Left ventricle myocardium inferior (tissue), 1 donor: ENCODE measurements at regions not wholly inside any gene's neighbourhood (a gene's known extent, or its start where the extent isn't known, plus 50 kb on each side); places are given as distances from the start of the nearest gene placed in this dataset.

Source experiments
- DNase-seq: peaks from one replicate; pipeline ENCODE4 v3.0.0-alpha.2; 2020
- H3K27ac ChIP-seq: fragments of 200-600 bp; replicated peaks from 2 replicates; pipeline ENCODE4 v1.8.0; 2021
- H3K27me3 ChIP-seq: fragments of 200-600 bp; 2 replicates; pipeline ENCODE4 v1.8.0; 2021; ENCODE audit warnings: low read depth
- H3K36me3 ChIP-seq: fragments of 200-600 bp; 2 replicates; pipeline ENCODE4 v1.8.0; 2021
- H3K4me1 ChIP-seq: fragments of 200-600 bp; 2 replicates; pipeline ENCODE4 v1.8.0; 2021
- H3K4me3 ChIP-seq: fragments of 200-600 bp; 2 replicates; pipeline ENCODE4 v1.8.0; 2021; ENCODE audit warnings: mild to moderate bottlenecking, moderate library complexity
- H3K9me3 ChIP-seq: fragments of 200-600 bp; replicated peaks from 2 replicates; pipeline ENCODE4 v1.8.0; 2021
- intact Hi-C: fragments of 100-400 bp; cut with micrococcal nuclease; formaldehyde crosslinking; loops from one replicate; pipeline ENCODE4 v1.11.0; 2022
- TF ChIP-seq, protein P1 (sequence below): fragments of 200-600 bp; IDR thresholded peaks from 2 replicates; pipeline ENCODE4 v1.8.0; 2021; ENCODE audit warnings: antibody characterized with exemption, mild to moderate bottlenecking, borderline replicate concordance
- donor health status: DM: no; HTN: yes; CAD: no; lungs with severe emphysema.

- H3K27ac ChIP-seq, result no peak overlapping the region
- H3K4me3 ChIP-seq, result no peak overlapping the region
- TF ChIP-seq, protein P1, sequence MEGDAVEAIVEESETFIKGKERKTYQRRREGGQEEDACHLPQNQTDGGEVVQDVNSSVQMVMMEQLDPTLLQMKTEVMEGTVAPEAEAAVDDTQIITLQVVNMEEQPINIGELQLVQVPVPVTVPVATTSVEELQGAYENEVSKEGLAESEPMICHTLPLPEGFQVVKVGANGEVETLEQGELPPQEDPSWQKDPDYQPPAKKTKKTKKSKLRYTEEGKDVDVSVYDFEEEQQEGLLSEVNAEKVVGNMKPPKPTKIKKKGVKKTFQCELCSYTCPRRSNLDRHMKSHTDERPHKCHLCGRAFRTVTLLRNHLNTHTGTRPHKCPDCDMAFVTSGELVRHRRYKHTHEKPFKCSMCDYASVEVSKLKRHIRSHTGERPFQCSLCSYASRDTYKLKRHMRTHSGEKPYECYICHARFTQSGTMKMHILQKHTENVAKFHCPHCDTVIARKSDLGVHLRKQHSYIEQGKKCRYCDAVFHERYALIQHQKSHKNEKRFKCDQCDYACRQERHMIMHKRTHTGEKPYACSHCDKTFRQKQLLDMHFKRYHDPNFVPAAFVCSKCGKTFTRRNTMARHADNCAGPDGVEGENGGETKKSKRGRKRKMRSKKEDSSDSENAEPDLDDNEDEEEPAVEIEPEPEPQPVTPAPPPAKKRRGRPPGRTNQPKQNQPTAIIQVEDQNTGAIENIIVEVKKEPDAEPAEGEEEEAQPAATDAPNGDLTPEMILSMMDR, result no peak
- H3K27me3 ChIP-seq, result no peaks in the 10 kb centered on the region
- H3K9me3 ChIP-seq, result peaks cover 6% of the 10 kb centered on the region
- no peak for DNase-seq
- no peaks in the 10 kb centered on the region for H3K4me1 ChIP-seq
- intact Hi-C loops, result no loop called here
- no peaks in the 10 kb centered on the region for H3K36me3 ChIP-seq
Observed at GRCh38 chr4:164481306-164482091, 272.4 kb upstream of the SMIM31 start.

- H3K27me3 ChIP-seq, result no peaks in the 10 kb centered on the region
- H3K9me3 ChIP-seq, result peaks cover under 1% of the 10 kb centered on the region
- H3K4me3 ChIP-seq, result no peak overlapping the region
- H3K27ac ChIP-seq, result no peak overlapping the region
- H3K4me1 ChIP-seq, result no peaks in the 10 kb centered on the region
- no peaks in the 10 kb centered on the region for H3K36me3 ChIP-seq
- intact Hi-C loops, result no loop called here
- TF ChIP-seq, protein P1, result no peak
- no peak for DNase-seq
Observed at GRCh38 chr4:164482092-164482404, 271.9 kb upstream of the SMIM31 start.

DNA sequence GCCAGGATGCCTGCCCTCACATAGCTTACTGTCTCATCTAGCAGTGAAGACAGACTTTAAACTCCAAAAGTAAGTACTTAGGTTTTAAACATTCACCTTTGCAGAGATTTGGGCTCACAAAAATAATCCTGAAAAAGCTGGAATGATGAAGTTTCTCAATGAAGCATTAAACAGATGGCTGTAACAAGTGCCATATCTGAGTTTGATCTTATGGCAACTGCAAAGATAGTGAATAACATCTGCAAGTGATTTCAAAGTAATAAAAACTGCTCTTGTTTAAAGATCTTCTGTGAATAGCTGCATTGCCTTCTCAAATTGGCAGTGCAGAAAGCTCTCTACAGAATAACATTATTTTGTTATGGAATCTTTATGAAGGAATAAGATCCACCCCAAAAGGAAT is 271.2 kb upstream of the SMIM31 start:
- DNase-seq, result no peak
- Histone ChIP-seq H3K36me3 (no peaks in the 10 kb centered on the region), H3K4me3 (no peak overlapping the region), H3K9me3 (no peaks in the 10 kb centered on the region), H3K27me3 (no peaks in the 10 kb centered on the region), H3K27ac (no peak overlapping the region), H3K4me1 (no peaks in the 10 kb centered on the region)
- intact Hi-C loops, result no loop called here
- TF ChIP-seq, protein P1, result no peak

GRCh38 chr4:164483711-164484110 is 270.2 kb upstream of the SMIM31 start:
- H3K27ac ChIP-seq, result no peak overlapping the region
- H3K4me3 ChIP-seq, result no peak overlapping the region
- no peaks in the 10 kb centered on the region for H3K4me1 ChIP-seq
- TF ChIP-seq, protein P1, result no peak
- no peak for DNase-seq
- intact Hi-C loops, result no loop called here
- no peaks in the 10 kb centered on the region for H3K36me3 ChIP-seq
- H3K9me3 ChIP-seq, result no peaks in the 10 kb centered on the region
- H3K27me3 ChIP-seq, result no peaks in the 10 kb centered on the region

DNA sequence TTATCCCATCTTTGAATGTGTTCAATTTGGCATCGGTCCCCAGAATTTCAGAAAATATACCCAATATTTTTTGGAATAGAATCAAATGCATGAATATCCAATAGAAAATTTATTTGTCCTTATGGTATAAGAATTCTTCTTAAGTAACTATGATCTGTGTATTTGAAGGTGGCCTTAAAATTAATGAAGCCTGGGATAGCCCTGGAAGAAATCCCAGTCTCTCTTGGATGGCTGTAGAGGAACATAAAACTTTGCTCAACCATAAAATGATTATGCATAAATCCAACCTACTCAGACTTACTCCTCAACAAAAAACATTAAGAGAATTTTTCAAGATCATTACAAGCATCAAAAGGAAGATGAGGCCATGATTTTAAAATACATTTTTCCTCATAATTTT is 269.4 kb upstream of the SMIM31 start:
- no peak overlapping the region for H3K4me3 ChIP-seq
- TF ChIP-seq, protein P1, result no peak

More for the DNA sequence above, 269.4 kb upstream of the SMIM31 start:
- intact Hi-C loops, result no loop called here
- Histone ChIP-seq H3K36me3 (no peaks in the 10 kb centered on the region), H3K4me1 (no peaks in the 10 kb centered on the region), H3K27ac (no peak overlapping the region), H3K9me3 (no peaks in the 10 kb centered on the region), H3K27me3 (no peaks in the 10 kb centered on the region)
- no peak for DNase-seq
